Karpas-422 (cell line): ENCODE measurements at regions not wholly inside any gene's neighbourhood (a gene's known extent, or its start where the extent isn't known, plus 50 kb on each side); places are given as distances from the start of the nearest gene placed in this dataset.

Source experiments
- DNase-seq: peaks from one replicate; pipeline ENCODE4 v3.0.0-alpha.2; 2015
- H2AFZ ChIP-seq: fragments of 200-600 bp; sonication (generic); 2 replicates; pipeline ENCODE4 v1.6.1; 2014; ENCODE audit warnings: antibody characterized with exemption, low read length, mixed read lengths
- H3K27ac ChIP-seq: fragments of 200-600 bp; sonication (generic); 2 replicates; pipeline ENCODE4 v1.5.1; 2014; ENCODE audit warnings: mild to moderate bottlenecking, low read length, moderate library complexity
- H3K27me3 ChIP-seq: fragments of 200-600 bp; sonication (generic); 2 replicates; pipeline ENCODE4 v1.6.1; 2014; ENCODE audit warnings: low read length, mixed read lengths
- H3K36me3 ChIP-seq: fragments of 200-600 bp; sonication (generic); 2 replicates; pipeline ENCODE4 v1.6.1; 2014; ENCODE audit warnings: low read length, mixed read lengths; ENCODE audit not compliant: insufficient read depth
- H3K4me1 ChIP-seq: fragments of 200-600 bp; sonication (generic); 2 replicates; pipeline ENCODE4 v1.6.1; 2014; ENCODE audit warnings: mild to moderate bottlenecking, low read length, mixed read lengths
- H3K4me2 ChIP-seq: fragments of 200-600 bp; sonication (generic); 2 replicates; pipeline ENCODE4 v1.6.1; 2014; ENCODE audit warnings: low read length, low read depth, mild to moderate bottlenecking; ENCODE audit not compliant: poor library complexity, severe bottlenecking
- H3K4me3 ChIP-seq: fragments of 200-600 bp; sonication (generic); 2 replicates; pipeline ENCODE4 v1.5.1; 2014; ENCODE audit warnings: mild to moderate bottlenecking, antibody characterized with exemption, low read length, mixed read lengths
- H3K79me2 ChIP-seq: fragments of 200-600 bp; sonication (generic); 2 replicates; pipeline ENCODE4 v1.6.1; 2014; ENCODE audit warnings: mild to moderate bottlenecking, low read length, mixed read lengths
- H3K9ac ChIP-seq: fragments of 200-600 bp; sonication (generic); 2 replicates; pipeline ENCODE4 v1.6.0; 2014; ENCODE audit warnings: low read length
- H3K9me2 ChIP-seq: fragments of 200-600 bp; sonication (generic), shearing (Covaris generic); replicated peaks from 2 replicates; pipeline ENCODE4 v1.6.0; 2014; ENCODE audit warnings: mild to moderate bottlenecking, low read length, moderate library complexity; ENCODE audit not compliant: insufficient read depth
- H3K9me3 ChIP-seq: fragments of 300-700, 200-600 bp; sonication (generic); 2 replicates; pipeline ENCODE4 v1.6.1; 2014; ENCODE audit warnings: low read length, mixed read lengths
- H4K20me1 ChIP-seq: fragments of 200-600 bp; sonication (generic); 2 replicates; pipeline ENCODE4 v1.6.1; 2014; ENCODE audit warnings: mild to moderate bottlenecking, antibody characterized with exemption, low read length, low read depth; ENCODE audit not compliant: insufficient read depth

- no peak for DNase-seq
- no peak overlapping the region for H2AFZ ChIP-seq
- H3K9me3 ChIP-seq: no peaks in the 10 kb centered on the region
- no peak overlapping the region for H3K9ac ChIP-seq
- no peaks in the 10 kb centered on the region for H3K79me2 ChIP-seq
- H4K20me1 ChIP-seq: no peaks in the 10 kb centered on the region
- H3K4me3 ChIP-seq: no peak overlapping the region
- peak overlapping the region; percentile 9 for H3K4me2 ChIP-seq
- H3K9me2 ChIP-seq: no peaks in the 10 kb centered on the region
- peaks cover 43% of the 10 kb centered on the region for H3K4me1 ChIP-seq
- H3K27ac ChIP-seq: peak overlapping the region; percentile 42; the same call in 1 of the 2 replicates
- H3K27me3 ChIP-seq: no peaks in the 10 kb centered on the region
- no peaks in the 10 kb centered on the region; the same call in 1 of the 2 replicates for H3K36me3 ChIP-seq
Measured at GRCh38 chr4:13137390-13137789, 346.8 kb downstream of the RAB28 start.

- H2AFZ ChIP-seq: no peak overlapping the region
- H3K9ac ChIP-seq: no peak overlapping the region
- no peak overlapping the region for H3K27ac ChIP-seq
- H3K79me2 ChIP-seq: no peaks in the 10 kb centered on the region
- no peaks in the 10 kb centered on the region for H4K20me1 ChIP-seq
- no peak overlapping the region for H3K4me3 ChIP-seq
- no peaks in the 10 kb centered on the region; the same call in 1 of the 2 replicates for H3K36me3 ChIP-seq
- H3K4me1 ChIP-seq: peaks cover 41% of the 10 kb centered on the region
- H3K9me3 ChIP-seq: no peaks in the 10 kb centered on the region
- H3K9me2 ChIP-seq: no peaks in the 10 kb centered on the region
- DNase-seq: no peak
- H3K4me2 ChIP-seq: no peak overlapping the region
- no peaks in the 10 kb centered on the region for H3K27me3 ChIP-seq
Measured at GRCh38 chr4:13133700-13134099, 350.4 kb downstream of the RAB28 start.

DNA sequence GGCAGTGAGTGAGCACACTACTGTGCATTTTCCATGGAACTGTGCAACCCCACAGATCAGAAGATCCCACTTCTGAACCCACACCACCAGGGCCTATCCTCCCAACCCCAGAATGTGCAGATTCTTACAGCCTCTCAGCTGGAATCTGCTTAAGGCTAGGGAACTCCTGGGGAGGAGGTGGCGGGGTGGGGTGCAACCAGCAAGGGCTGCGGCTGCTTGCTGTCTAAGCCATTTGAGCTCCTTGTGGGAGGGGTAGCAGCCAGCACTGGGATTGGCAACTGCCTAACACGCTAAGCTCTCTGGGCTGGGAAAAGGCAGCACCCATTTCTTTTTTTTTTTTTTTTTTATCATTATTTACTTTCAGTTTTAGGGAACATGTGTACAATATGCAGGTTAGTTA lies 353.3 kb downstream of the RAB28 start:
- H3K9ac ChIP-seq: no peak overlapping the region
- no peak overlapping the region for H3K4me3 ChIP-seq
- H3K4me2 ChIP-seq: no peak overlapping the region
- H3K36me3 ChIP-seq: no peaks in the 10 kb centered on the region; the same call in 1 of the 2 replicates
- no peak overlapping the region for H3K27ac ChIP-seq
- no peak overlapping the region for H2AFZ ChIP-seq
- H4K20me1 ChIP-seq: no peaks in the 10 kb centered on the region
- peaks cover 41% of the 10 kb centered on the region for H3K4me1 ChIP-seq
- H3K9me2 ChIP-seq: no peaks in the 10 kb centered on the region
- no peak for DNase-seq
- no peaks in the 10 kb centered on the region for H3K9me3 ChIP-seq
- no peaks in the 10 kb centered on the region for H3K27me3 ChIP-seq
- no peaks in the 10 kb centered on the region for H3K79me2 ChIP-seq

GRCh38 chr4:13129095-13129494 lies 355.0 kb downstream of the RAB28 start:
- Histone ChIP-seq H3K4me3 (no peak overlapping the region), H4K20me1 (no peaks in the 10 kb centered on the region), H3K9me3 (no peaks in the 10 kb centered on the region), H3K79me2 (no peaks in the 10 kb centered on the region), H3K4me1 (peaks cover 43% of the 10 kb centered on the region), H3K9ac (no peak overlapping the region), H3K27me3 (no peaks in the 10 kb centered on the region), H3K36me3 (no peaks in the 10 kb centered on the region; the same call in 1 of the 2 replicates), H3K27ac (peak overlapping the region; percentile 63), H3K4me2 (peak overlapping the region; percentile 46), H3K9me2 (no peaks in the 10 kb centered on the region), H2AFZ (no peak overlapping the region)
- no peak for DNase-seq

- Histone ChIP-seq H3K79me2 (no peaks in the 10 kb centered on the region), H3K4me1 (peaks cover 49% of the 10 kb centered on the region), H3K27ac (peak overlapping the region; percentile 84), H3K4me3 (peak overlapping the region; percentile 27; the same call in 1 of the 2 replicates), H3K27me3 (no peaks in the 10 kb centered on the region), H3K9me3 (no peaks in the 10 kb centered on the region), H3K4me2 (peak overlapping the region; percentile 49), H4K20me1 (no peaks in the 10 kb centered on the region), H3K9ac (peak overlapping the region; percentile 40), H3K9me2 (no peaks in the 10 kb centered on the region), H3K36me3 (no peaks in the 10 kb centered on the region), H2AFZ (no peak overlapping the region; the same call in 1 of the 2 replicates)
- DNase-seq: peak; percentile 65
Measured at GRCh38 chr4:13126976-13127910, 356.9 kb downstream of the RAB28 start.

- H3K4me1 ChIP-seq: peaks cover 24% of the 10 kb centered on the region
- H3K27ac ChIP-seq: no peak overlapping the region
- no peak for DNase-seq
- H3K9me3 ChIP-seq: no peaks in the 10 kb centered on the region
- H3K27me3 ChIP-seq: no peaks in the 10 kb centered on the region
- no peak overlapping the region for H2AFZ ChIP-seq
- no peak overlapping the region for H3K4me3 ChIP-seq
- H3K9me2 ChIP-seq: no peaks in the 10 kb centered on the region
- H3K36me3 ChIP-seq: no peaks in the 10 kb centered on the region
- no peaks in the 10 kb centered on the region for H4K20me1 ChIP-seq
- H3K4me2 ChIP-seq: no peak overlapping the region
- no peaks in the 10 kb centered on the region for H3K79me2 ChIP-seq
- H3K9ac ChIP-seq: no peak overlapping the region
Measured at GRCh38 chr4:13118633-13119032, 365.5 kb downstream of the RAB28 start.

- Histone ChIP-seq H3K27me3 (no peaks in the 10 kb centered on the region), H3K9me3 (no peaks in the 10 kb centered on the region), H3K79me2 (no peaks in the 10 kb centered on the region), H3K4me2 (no peak overlapping the region), H2AFZ (peak overlapping the region; percentile 60; the same call in 1 of the 2 replicates), H3K9me2 (no peaks in the 10 kb centered on the region), H4K20me1 (no peaks in the 10 kb centered on the region), H3K4me3 (no peak overlapping the region), H3K36me3 (no peaks in the 10 kb centered on the region), H3K9ac (no peak overlapping the region), H3K4me1 (peaks cover 22% of the 10 kb centered on the region), H3K27ac (peak overlapping the region; percentile 56)
- peak; percentile 53 for DNase-seq
Measured at GRCh38 chr4:13117185-13117584, 367.0 kb downstream of the RAB28 start.

- Histone ChIP-seq H3K4me1 (peaks cover under 1% of the 10 kb centered on the region), H3K36me3 (peaks cover 6% of the 10 kb centered on the region; the same call in 1 of the 2 replicates), H3K9me3 (peaks cover 13% of the 10 kb centered on the region), H3K4me2 (no peak overlapping the region), H3K27me3 (no peaks in the 10 kb centered on the region), H3K27ac (no peak overlapping the region), H3K4me3 (no peak overlapping the region), H2AFZ (no peak overlapping the region), H3K9ac (no peak overlapping the region), H3K79me2 (no peaks in the 10 kb centered on the region), H3K9me2 (no peaks in the 10 kb centered on the region), H4K20me1 (no peaks in the 10 kb centered on the region)
- DNase-seq: no peak
Measured at GRCh38 chr4:13112030-13112429, 372.1 kb downstream of the RAB28 start.
